ENCODE measurements at regions not wholly inside any gene's neighbourhood (a gene's known extent, or its start where the extent isn't known, plus 50 kb on each side); places are given as distances from the start of the nearest gene placed in this dataset.
"Not testable (repeated sequence)": the region's sequence is repeated elsewhere in the genome, so short reads cannot be mapped to it uniquely, and the experiment has no call there.

DNA sequence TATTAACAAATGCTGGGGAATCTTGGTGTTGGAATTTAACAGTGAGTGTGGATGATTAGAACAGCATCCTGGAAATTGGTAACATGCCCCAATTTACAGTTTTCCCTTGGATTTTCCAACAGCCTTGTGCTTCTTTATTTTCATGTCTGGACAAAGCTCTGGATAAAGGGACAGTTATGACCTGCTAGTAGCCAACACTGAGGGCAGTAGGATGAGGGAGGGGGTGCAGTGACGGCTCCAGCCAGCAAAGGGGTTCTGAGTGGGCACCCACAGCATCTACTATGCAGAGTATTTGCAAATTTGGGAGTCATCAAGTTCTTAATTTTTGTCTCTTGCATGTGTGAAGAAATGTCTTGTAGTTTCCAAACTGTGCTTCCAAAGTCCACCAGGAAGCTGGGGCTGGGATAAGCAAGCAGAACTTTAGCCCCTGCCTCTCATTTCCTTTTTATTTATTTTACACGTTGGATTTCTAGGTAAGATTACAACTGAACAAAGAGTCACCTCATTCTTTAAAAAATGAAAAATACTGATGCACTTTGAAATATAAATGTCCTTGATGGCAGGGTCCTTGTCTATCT is 63.0 kb upstream of the SELENOP start:
- no peaks in the 10 kb centered on the region for H3K27me3 ChIP-seq (replicated peaks; ENCODE audit: insufficient read depth, low read depth, low read length, poor library complexity)
- no peaks in the 10 kb centered on the region for H3K36me3 ChIP-seq (ENCODE audit: insufficient read depth, low read length, poor library complexity, severe bottlenecking)
- no peak overlapping the region for H3K27ac ChIP-seq (ENCODE audit: low read depth, low read length, poor library complexity, severe bottlenecking)
- H3K4me3 ChIP-seq (ENCODE audit: low read depth, low read length, poor library complexity, severe bottlenecking), result no peak overlapping the region
- intact Hi-C loops (cut with micrococcal nuclease; ENCODE audit: unreplicated experiment), result no loop called here
- no TSS peak for BruUV-seq (replicated peaks)
- POLR2A ChIA-PET (ENCODE audit: low non-redundant PET), result no interaction called here
- DNase-seq (ENCODE audit: low spot score), result no peak
- no peaks in the 10 kb centered on the region for H3K4me1 ChIP-seq (ENCODE audit: insufficient read depth, low read length, poor library complexity, severe bottlenecking)
- H3K9me3 ChIP-seq (ENCODE audit: low read depth, low read length, poor library complexity, severe bottlenecking), result no peaks in the 10 kb centered on the region
- no peak for TF ChIP-seq EZH2 (IDR thresholded peaks at IDR 0.05; ENCODE audit: borderline replicate concordance, low read depth, low read length, poor library complexity, severe bottlenecking)
- TF ChIP-seq, protein P1, sequence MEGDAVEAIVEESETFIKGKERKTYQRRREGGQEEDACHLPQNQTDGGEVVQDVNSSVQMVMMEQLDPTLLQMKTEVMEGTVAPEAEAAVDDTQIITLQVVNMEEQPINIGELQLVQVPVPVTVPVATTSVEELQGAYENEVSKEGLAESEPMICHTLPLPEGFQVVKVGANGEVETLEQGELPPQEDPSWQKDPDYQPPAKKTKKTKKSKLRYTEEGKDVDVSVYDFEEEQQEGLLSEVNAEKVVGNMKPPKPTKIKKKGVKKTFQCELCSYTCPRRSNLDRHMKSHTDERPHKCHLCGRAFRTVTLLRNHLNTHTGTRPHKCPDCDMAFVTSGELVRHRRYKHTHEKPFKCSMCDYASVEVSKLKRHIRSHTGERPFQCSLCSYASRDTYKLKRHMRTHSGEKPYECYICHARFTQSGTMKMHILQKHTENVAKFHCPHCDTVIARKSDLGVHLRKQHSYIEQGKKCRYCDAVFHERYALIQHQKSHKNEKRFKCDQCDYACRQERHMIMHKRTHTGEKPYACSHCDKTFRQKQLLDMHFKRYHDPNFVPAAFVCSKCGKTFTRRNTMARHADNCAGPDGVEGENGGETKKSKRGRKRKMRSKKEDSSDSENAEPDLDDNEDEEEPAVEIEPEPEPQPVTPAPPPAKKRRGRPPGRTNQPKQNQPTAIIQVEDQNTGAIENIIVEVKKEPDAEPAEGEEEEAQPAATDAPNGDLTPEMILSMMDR (conservative IDR thresholded peaks at IDR 0.05; ENCODE audit: low read depth, low read length), result no peak
- CTCF ChIA-PET, result no interaction called here

DNA sequence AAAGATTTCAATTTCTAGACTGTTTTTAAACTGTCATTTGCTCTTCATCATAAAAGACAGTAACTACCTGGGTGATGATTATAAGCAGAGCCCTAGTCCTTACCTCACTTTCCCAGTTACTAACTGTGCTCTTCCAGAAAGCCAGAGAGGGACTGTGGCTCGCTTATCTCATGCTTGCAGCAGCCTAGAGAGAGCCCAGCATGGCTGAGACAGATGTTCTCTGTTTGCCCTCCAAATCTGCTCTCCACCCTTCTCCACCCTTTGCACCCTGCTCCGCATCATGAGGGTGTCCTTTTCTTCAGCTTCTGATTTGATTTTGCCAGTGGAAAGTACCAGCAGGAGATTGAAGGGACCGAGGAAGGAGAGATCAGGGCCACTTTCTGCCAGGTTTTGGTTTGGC is 61.2 kb upstream of the SELENOP start:
- Histone ChIP-seq H3K9me3 (ENCODE audit: low read depth, low read length, poor library complexity, severe bottlenecking) (no peaks in the 10 kb centered on the region), H3K4me1 (ENCODE audit: insufficient read depth, low read length, poor library complexity, severe bottlenecking) (no peaks in the 10 kb centered on the region), H3K36me3 (ENCODE audit: insufficient read depth, low read length, poor library complexity, severe bottlenecking) (no peaks in the 10 kb centered on the region), H3K27ac (ENCODE audit: low read depth, low read length, poor library complexity, severe bottlenecking) (no peak overlapping the region), H3K4me3 (ENCODE audit: low read depth, low read length, poor library complexity, severe bottlenecking) (no peak overlapping the region), H3K27me3 (replicated peaks; ENCODE audit: insufficient read depth, low read depth, low read length, poor library complexity) (no peaks in the 10 kb centered on the region)
- BruUV-seq (replicated peaks), result no TSS peak
- TF ChIP-seq EZH2 (IDR thresholded peaks at IDR 0.05; ENCODE audit: borderline replicate concordance, low read depth, low read length, poor library complexity, severe bottlenecking), result no peak
- TF ChIP-seq, protein P1 (conservative IDR thresholded peaks at IDR 0.05; ENCODE audit: low read depth, low read length), result no peak
- ChIA-PET POLR2A (ENCODE audit: low non-redundant PET) (no interaction called here), CTCF (no interaction called here)
- no peak for DNase-seq (ENCODE audit: low spot score)
- intact Hi-C loops (cut with micrococcal nuclease; ENCODE audit: unreplicated experiment), result no loop called here

DNA sequence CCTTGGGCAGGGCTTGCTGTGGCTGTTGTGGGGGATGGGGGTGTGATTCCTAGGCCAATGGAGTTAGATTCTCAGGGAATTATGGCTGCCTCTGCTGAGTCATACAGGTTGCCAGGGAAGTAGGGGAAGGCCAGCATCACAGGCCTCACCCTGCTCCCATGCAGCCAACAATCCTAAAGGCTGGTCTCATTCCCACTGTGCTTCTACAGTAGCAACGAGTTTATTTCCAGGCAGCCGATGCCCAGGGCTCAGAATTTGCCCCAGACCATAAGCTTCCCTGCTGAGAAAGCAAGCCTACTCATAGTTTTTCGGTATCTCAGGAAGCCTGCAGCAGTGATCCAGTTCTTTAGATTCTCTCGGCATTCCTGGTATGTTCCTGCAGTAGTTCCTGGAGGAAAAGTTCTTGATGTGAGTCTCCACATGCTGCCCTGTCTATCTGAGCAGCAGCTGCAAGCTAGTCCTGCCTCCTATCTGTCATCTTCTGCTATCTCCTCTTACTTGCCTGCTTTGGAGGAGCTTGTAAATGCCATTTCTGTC is 59.3 kb upstream of the SELENOP start:
- Histone ChIP-seq H3K36me3 (ENCODE audit: insufficient read depth, low read length, poor library complexity, severe bottlenecking) (no peaks in the 10 kb centered on the region), H3K27ac (ENCODE audit: low read depth, low read length, poor library complexity, severe bottlenecking) (no peak overlapping the region), H3K4me3 (ENCODE audit: low read depth, low read length, poor library complexity, severe bottlenecking) (no peak overlapping the region), H3K27me3 (replicated peaks; ENCODE audit: insufficient read depth, low read depth, low read length, poor library complexity) (no peaks in the 10 kb centered on the region), H3K4me1 (ENCODE audit: insufficient read depth, low read length, poor library complexity, severe bottlenecking) (no peaks in the 10 kb centered on the region), H3K9me3 (ENCODE audit: low read depth, low read length, poor library complexity, severe bottlenecking) (no peaks in the 10 kb centered on the region)
- ChIA-PET CTCF (interaction anchor here (0.6 kb wide), 1 partner anchor 83 kb away, joined by 3 read pairs; no protein-coding TSS in a partner anchor), POLR2A (ENCODE audit: low non-redundant PET) (no interaction called here)
- intact Hi-C loops (cut with micrococcal nuclease; ENCODE audit: unreplicated experiment), result no loop called here
- no TSS peak for BruUV-seq (replicated peaks)
- DNase-seq (ENCODE audit: low spot score), result no peak
- TF ChIP-seq, protein P1 (conservative IDR thresholded peaks at IDR 0.05; ENCODE audit: low read depth, low read length), result no peak
- TF ChIP-seq EZH2 (IDR thresholded peaks at IDR 0.05; ENCODE audit: borderline replicate concordance, low read depth, low read length, poor library complexity, severe bottlenecking), result no peak

DNA sequence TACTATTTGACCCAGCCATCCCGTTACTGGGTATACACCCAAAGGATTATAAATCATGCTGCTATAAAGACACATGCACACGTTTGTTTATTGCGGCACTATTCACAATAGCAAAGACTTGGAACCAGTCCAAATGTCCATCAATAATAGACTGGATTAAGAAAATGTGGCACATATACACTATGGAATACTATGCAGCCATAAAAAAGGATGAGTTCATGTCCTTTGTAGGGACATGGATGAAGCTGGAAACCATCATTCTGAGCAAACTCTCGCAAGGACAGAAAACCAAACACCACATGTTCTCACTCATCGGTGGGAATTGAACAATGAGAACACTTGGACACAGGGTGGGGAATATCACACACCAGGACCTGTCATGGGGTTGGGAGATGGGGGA is 56.7 kb upstream of the SELENOP start:
- H3K36me3 ChIP-seq (ENCODE audit: insufficient read depth, low read length, poor library complexity, severe bottlenecking); H3K4me3 ChIP-seq (ENCODE audit: low read depth, low read length, poor library complexity, severe bottlenecking); H3K4me1 ChIP-seq (ENCODE audit: insufficient read depth, low read length, poor library complexity, severe bottlenecking); H3K27ac ChIP-seq (ENCODE audit: low read depth, low read length, poor library complexity, severe bottlenecking); POLR2A ChIA-PET (ENCODE audit: low non-redundant PET); CTCF ChIA-PET; DNase-seq (ENCODE audit: low spot score); H3K27me3 ChIP-seq (replicated peaks; ENCODE audit: insufficient read depth, low read depth, low read length, poor library complexity); BruUV-seq (replicated peaks); intact Hi-C loops (cut with micrococcal nuclease; ENCODE audit: unreplicated experiment); H3K9me3 ChIP-seq (ENCODE audit: low read depth, low read length, poor library complexity, severe bottlenecking): not testable (repeated sequence)

DNA sequence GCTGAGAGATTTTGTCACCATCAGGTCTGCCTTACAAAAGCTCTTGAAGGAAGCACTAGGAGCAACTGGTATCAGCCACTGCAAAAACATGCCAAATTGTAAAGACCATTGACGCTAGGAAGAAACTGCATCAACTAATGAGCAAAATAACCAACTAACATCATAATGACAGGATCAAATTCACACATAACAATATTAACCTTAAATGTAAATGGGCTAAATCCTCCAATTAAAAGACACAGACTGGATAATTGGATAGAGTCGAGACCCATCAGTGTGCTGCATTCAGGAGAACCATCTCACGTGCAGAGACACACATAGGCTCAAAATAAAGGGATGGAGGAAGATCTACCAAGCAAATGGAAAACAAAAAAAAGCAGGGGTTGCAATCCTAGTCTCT is 53.1 kb upstream of the SELENOP start:
- intact Hi-C loops (cut with micrococcal nuclease; ENCODE audit: unreplicated experiment); H3K27ac ChIP-seq (ENCODE audit: low read depth, low read length, poor library complexity, severe bottlenecking); H3K4me3 ChIP-seq (ENCODE audit: low read depth, low read length, poor library complexity, severe bottlenecking); H3K36me3 ChIP-seq (ENCODE audit: insufficient read depth, low read length, poor library complexity, severe bottlenecking); POLR2A ChIA-PET (ENCODE audit: low non-redundant PET); CTCF ChIA-PET; BruUV-seq (replicated peaks); H3K27me3 ChIP-seq (replicated peaks; ENCODE audit: insufficient read depth, low read depth, low read length, poor library complexity); H3K9me3 ChIP-seq (ENCODE audit: low read depth, low read length, poor library complexity, severe bottlenecking); H3K4me1 ChIP-seq (ENCODE audit: insufficient read depth, low read length, poor library complexity, severe bottlenecking); DNase-seq (ENCODE audit: low spot score): not testable (repeated sequence)
